ENCODE measurements at regions not wholly inside any gene's neighbourhood (a gene's known extent, or its start where the extent isn't known, plus 50 kb on each side); places are given as distances from the start of the nearest gene placed in this dataset.
"Not testable (repeated sequence)": the region's sequence is repeated elsewhere in the genome, so short reads cannot be mapped to it uniquely, and the experiment has no call there.

GRCh38 chrX:825991-826390, 195.4 kb downstream of the SHOX start:
- ATAC-seq (no peak), DNase-seq (ENCODE audit: low spot score) (no peak)
- no peak overlapping the region for H3K27ac Mint-ChIP-seq
- no peaks in the 10 kb centered on the region for H3K4me1 Mint-ChIP-seq (ENCODE audit: low read depth in 2 of 2)
- H3K9me3 Mint-ChIP-seq, result peaks cover 7% of the 10 kb centered on the region
- no peak overlapping the region for H3K4me3 Mint-ChIP-seq
- H3K36me3 Mint-ChIP-seq, result no peaks in the 10 kb centered on the region
- H3K27me3 Mint-ChIP-seq, result no peaks in the 10 kb centered on the region

- H3K36me3 Mint-ChIP-seq; H3K27me3 Mint-ChIP-seq; H3K4me1 Mint-ChIP-seq (ENCODE audit: low read depth in 2 of 2); H3K27ac Mint-ChIP-seq; ATAC-seq; DNase-seq (ENCODE audit: low spot score); H3K4me3 Mint-ChIP-seq; H3K9me3 Mint-ChIP-seq: not testable (repeated sequence)
Observed at GRCh38 chrX:823073-823472, 192.5 kb downstream of the SHOX start.

- Mint-ChIP-seq H3K9me3 (peaks cover 7% of the 10 kb centered on the region), H3K36me3 (no peaks in the 10 kb centered on the region), H3K4me1 (ENCODE audit: low read depth in 2 of 2) (no peaks in the 10 kb centered on the region), H3K27ac (no peak overlapping the region), H3K27me3 (no peaks in the 10 kb centered on the region), H3K4me3 (no peak overlapping the region)
- DNase-seq (ENCODE audit: low spot score), result no peak
- no peak for ATAC-seq
Observed at GRCh38 chrX:821327-822107, 190.9 kb downstream of the SHOX start.

GRCh38 chrX:819684-820083, 189.1 kb downstream of the SHOX start:
- Mint-ChIP-seq H3K27me3 (no peaks in the 10 kb centered on the region), H3K27ac (no peak overlapping the region), H3K36me3 (no peaks in the 10 kb centered on the region), H3K9me3 (peaks cover 10% of the 10 kb centered on the region), H3K4me1 (ENCODE audit: low read depth in 2 of 2) (no peaks in the 10 kb centered on the region), H3K4me3 (no peak overlapping the region)
- no peak for ATAC-seq
- DNase-seq (ENCODE audit: low spot score), result no peak

- no peak overlapping the region for H3K4me3 Mint-ChIP-seq
- peaks cover 5% of the 10 kb centered on the region for H3K9me3 Mint-ChIP-seq
- no peaks in the 10 kb centered on the region for H3K27me3 Mint-ChIP-seq
- DNase-seq (ENCODE audit: low spot score) (no peak), ATAC-seq (no peak)
- H3K4me1 Mint-ChIP-seq (ENCODE audit: low read depth in 2 of 2), result no peaks in the 10 kb centered on the region
- H3K27ac Mint-ChIP-seq, result no peak overlapping the region
- no peaks in the 10 kb centered on the region for H3K36me3 Mint-ChIP-seq
Observed at GRCh38 chrX:817759-818300, 187.2 kb downstream of the SHOX start.

GRCh38 chrX:817147-817546, 186.6 kb downstream of the SHOX start:
- not testable (repeated sequence) for H3K27ac Mint-ChIP-seq; H3K27me3 Mint-ChIP-seq; ATAC-seq; H3K4me3 Mint-ChIP-seq; DNase-seq (ENCODE audit: low spot score); H3K4me1 Mint-ChIP-seq (ENCODE audit: low read depth in 2 of 2); H3K36me3 Mint-ChIP-seq; H3K9me3 Mint-ChIP-seq

- Mint-ChIP-seq H3K4me1 (ENCODE audit: low read depth in 2 of 2) (no peaks in the 10 kb centered on the region), H3K27me3 (no peaks in the 10 kb centered on the region), H3K27ac (no peak overlapping the region), H3K9me3 (peaks cover 3% of the 10 kb centered on the region), H3K4me3 (no peak overlapping the region), H3K36me3 (no peaks in the 10 kb centered on the region)
- ATAC-seq, result no peak
- no peak for DNase-seq (ENCODE audit: low spot score)
Observed at GRCh38 chrX:816411-816810, 185.8 kb downstream of the SHOX start.

GRCh38 chrX:810186-810585, 179.6 kb downstream of the SHOX start:
- DNase-seq (ENCODE audit: low spot score) (no peak), ATAC-seq (no peak)
- Mint-ChIP-seq H3K9me3 (no peaks in the 10 kb centered on the region), H3K27ac (no peak overlapping the region), H3K4me1 (ENCODE audit: low read depth in 2 of 2) (no peaks in the 10 kb centered on the region), H3K4me3 (no peak overlapping the region), H3K36me3 (no peaks in the 10 kb centered on the region), H3K27me3 (peaks cover 7% of the 10 kb centered on the region in 2 donors)

GRCh38 chrX:809081-809480, 178.5 kb downstream of the SHOX start:
- Mint-ChIP-seq H3K36me3 (no peaks in the 10 kb centered on the region), H3K27ac (no peak overlapping the region), H3K4me3 (no peak overlapping the region), H3K27me3 (peaks cover 7 to 10% of the 10 kb centered on the region in 2 donors), H3K4me1 (ENCODE audit: low read depth in 2 of 2) (no peaks in the 10 kb centered on the region), H3K9me3 (no peaks in the 10 kb centered on the region)
- no peak for DNase-seq (ENCODE audit: low spot score)
- no peak for ATAC-seq

GRCh38 chrX:806586-806985, 176.0 kb downstream of the SHOX start:
- Mint-ChIP-seq H3K9me3 (no peaks in the 10 kb centered on the region), H3K4me3 (no peak overlapping the region), H3K27ac (no peak overlapping the region), H3K27me3 (peaks cover 7 to 15% of the 10 kb centered on the region in 2 donors), H3K4me1 (ENCODE audit: low read depth in 2 of 2) (no peaks in the 10 kb centered on the region), H3K36me3 (no peaks in the 10 kb centered on the region)
- no peak for DNase-seq (ENCODE audit: low spot score)
- ATAC-seq, result no peak

- Mint-ChIP-seq H3K36me3 (no peaks in the 10 kb centered on the region), H3K27me3 (peaks cover 7 to 15% of the 10 kb centered on the region in 2 donors), H3K27ac (no peak overlapping the region), H3K9me3 (no peaks in the 10 kb centered on the region), H3K4me3 (no peak overlapping the region), H3K4me1 (ENCODE audit: low read depth in 2 of 2) (no peaks in the 10 kb centered on the region)
- DNase-seq (ENCODE audit: low spot score) (no peak), ATAC-seq (no peak)
Observed at GRCh38 chrX:805988-806387, 175.4 kb downstream of the SHOX start.

GRCh38 chrX:805103-805670, 174.6 kb downstream of the SHOX start:
- Mint-ChIP-seq H3K4me3 (no peak overlapping the region), H3K9me3 (no peaks in the 10 kb centered on the region), H3K27me3 (peaks cover 7 to 15% of the 10 kb centered on the region in 2 donors), H3K27ac (no peak overlapping the region), H3K36me3 (no peaks in the 10 kb centered on the region), H3K4me1 (ENCODE audit: low read depth in 2 of 2) (no peaks in the 10 kb centered on the region)
- DNase-seq (ENCODE audit: low spot score), result no peak
- ATAC-seq, result no peak

- H3K27me3 Mint-ChIP-seq, result peaks cover 7 to 15% of the 10 kb centered on the region in 2 donors
- DNase-seq (ENCODE audit: low spot score) (no peak), ATAC-seq (no peak)
- H3K27ac Mint-ChIP-seq, result no peak overlapping the region
- no peak overlapping the region for H3K4me3 Mint-ChIP-seq
- H3K9me3 Mint-ChIP-seq, result no peaks in the 10 kb centered on the region
- H3K4me1 Mint-ChIP-seq (ENCODE audit: low read depth in 2 of 2), result no peaks in the 10 kb centered on the region
- H3K36me3 Mint-ChIP-seq, result no peaks in the 10 kb centered on the region
Observed at GRCh38 chrX:802846-803245, 172.3 kb downstream of the SHOX start.

GRCh38 chrX:799808-800207, 169.2 kb downstream of the SHOX start:
- H3K9me3 Mint-ChIP-seq, result no peaks in the 10 kb centered on the region
- H3K27ac Mint-ChIP-seq, result no peak overlapping the region
- H3K36me3 Mint-ChIP-seq, result no peaks in the 10 kb centered on the region
- peaks cover 0 to 8% of the 10 kb centered on the region in 2 donors for H3K27me3 Mint-ChIP-seq
- H3K4me1 Mint-ChIP-seq (ENCODE audit: low read depth in 2 of 2), result no peaks in the 10 kb centered on the region
- H3K4me3 Mint-ChIP-seq, result no peak overlapping the region
- DNase-seq (ENCODE audit: low spot score), result no peak
- no peak for ATAC-seq

Measured in natural killer cell treated with Interleukin-12 subunit alpha and Interleukin-12 subunit beta and Interleukin-15 and Interleukin-18, amount 100 ng/mL, for 72 hours (primary cell).